ENCODE measurements at regions not wholly inside any gene's neighbourhood (a gene's known extent, or its start where the extent isn't known, plus 50 kb on each side); places are given as distances from the start of the nearest gene placed in this dataset.
A peak's percentile ranks its signal among the peaks of the same experiment; 100 is the strongest.

DNA sequence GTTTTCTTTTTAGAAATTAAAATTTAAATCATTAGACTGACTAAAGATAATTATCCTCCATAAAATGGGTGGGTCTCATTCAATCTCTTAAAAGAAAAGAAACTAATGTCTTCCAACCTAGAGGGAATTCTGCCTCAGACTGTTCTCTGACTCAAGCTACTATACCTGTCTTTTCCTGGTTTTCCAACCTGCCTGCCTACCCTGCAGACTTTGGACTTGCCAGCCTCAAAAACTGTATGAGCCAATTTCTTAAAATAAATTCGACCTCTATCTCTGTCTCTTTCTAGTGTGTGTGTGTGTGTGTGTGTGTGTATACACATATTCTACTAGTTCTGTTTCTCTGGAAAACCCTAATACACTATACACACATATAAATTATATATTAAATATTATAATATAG lies 847.3 kb downstream of the PCDH17 start:
- Histone ChIP-seq H3K4me1 (ENCODE audit: insufficient read depth, low read length) (no peaks in the 10 kb centered on the region), H3K79me2 (ENCODE audit: insufficient read depth, low read length) (no peaks in the 10 kb centered on the region), H3K4me3 (replicated peaks in 1 of 3; ENCODE audit: insufficient read depth in 1 of 3, low read depth in 2 of 3, low read length in 3 of 3) (no peak overlapping the region), H3K9me3 (ENCODE audit: low read length) (no peaks in the 10 kb centered on the region; the same call in 1 of the 2 replicates), H3K27ac (ENCODE audit: extremely low read length, insufficient read depth, low read length) (no peak overlapping the region), H3K4me2 (ENCODE audit: low read depth, low read length) (no peak overlapping the region), H3K27me3 (ENCODE audit: control insufficient read depth in 1 of 2, insufficient read depth in 2 of 2, low read length in 2 of 2) (0 out of 5 replicates have a peak, but pooled peaks cover 0 to 1% of the 10 kb centered on the region in 2 experiments), H2AFZ (ENCODE audit: low read length) (no peak overlapping the region), H3K9ac (ENCODE audit: insufficient read depth, low read depth, low read length) (no peak overlapping the region), H4K20me1 (ENCODE audit: insufficient read depth, low read length) (no peaks in the 10 kb centered on the region), H3K36me3 (replicated peaks in 1 of 2; ENCODE audit: control insufficient read depth in 1 of 2, insufficient read depth in 2 of 2, low read length in 2 of 2) (no peaks in the 10 kb centered on the region)
- 0% methylated on average over 1 of the region's 1 CpG for WGBS (ENCODE audit: low lambda C conversion rate)
- ATAC-seq (no peak), DNase-seq (ENCODE audit: low spot score) (no peak), FAIRE-seq (no peak)
- no TSS peak for BruUV-seq (replicated peaks)
- CTCF ChIA-PET (ENCODE audit: low intra/inter-chr PET ratio, low total read pairs), result no interaction called here
- in situ Hi-C loops (cut with HindIII; ENCODE audit: extremely low pct_ligation_motif_present, low pct_unique_long_range_greater_than_20kb) (no loop called here), intact Hi-C loops (cut with micrococcal nuclease; ENCODE audit: unreplicated experiment) (no loop called here)
- POLR2A ChIA-PET, result no interaction called here
- TF ChIP-seq, protein P1, sequence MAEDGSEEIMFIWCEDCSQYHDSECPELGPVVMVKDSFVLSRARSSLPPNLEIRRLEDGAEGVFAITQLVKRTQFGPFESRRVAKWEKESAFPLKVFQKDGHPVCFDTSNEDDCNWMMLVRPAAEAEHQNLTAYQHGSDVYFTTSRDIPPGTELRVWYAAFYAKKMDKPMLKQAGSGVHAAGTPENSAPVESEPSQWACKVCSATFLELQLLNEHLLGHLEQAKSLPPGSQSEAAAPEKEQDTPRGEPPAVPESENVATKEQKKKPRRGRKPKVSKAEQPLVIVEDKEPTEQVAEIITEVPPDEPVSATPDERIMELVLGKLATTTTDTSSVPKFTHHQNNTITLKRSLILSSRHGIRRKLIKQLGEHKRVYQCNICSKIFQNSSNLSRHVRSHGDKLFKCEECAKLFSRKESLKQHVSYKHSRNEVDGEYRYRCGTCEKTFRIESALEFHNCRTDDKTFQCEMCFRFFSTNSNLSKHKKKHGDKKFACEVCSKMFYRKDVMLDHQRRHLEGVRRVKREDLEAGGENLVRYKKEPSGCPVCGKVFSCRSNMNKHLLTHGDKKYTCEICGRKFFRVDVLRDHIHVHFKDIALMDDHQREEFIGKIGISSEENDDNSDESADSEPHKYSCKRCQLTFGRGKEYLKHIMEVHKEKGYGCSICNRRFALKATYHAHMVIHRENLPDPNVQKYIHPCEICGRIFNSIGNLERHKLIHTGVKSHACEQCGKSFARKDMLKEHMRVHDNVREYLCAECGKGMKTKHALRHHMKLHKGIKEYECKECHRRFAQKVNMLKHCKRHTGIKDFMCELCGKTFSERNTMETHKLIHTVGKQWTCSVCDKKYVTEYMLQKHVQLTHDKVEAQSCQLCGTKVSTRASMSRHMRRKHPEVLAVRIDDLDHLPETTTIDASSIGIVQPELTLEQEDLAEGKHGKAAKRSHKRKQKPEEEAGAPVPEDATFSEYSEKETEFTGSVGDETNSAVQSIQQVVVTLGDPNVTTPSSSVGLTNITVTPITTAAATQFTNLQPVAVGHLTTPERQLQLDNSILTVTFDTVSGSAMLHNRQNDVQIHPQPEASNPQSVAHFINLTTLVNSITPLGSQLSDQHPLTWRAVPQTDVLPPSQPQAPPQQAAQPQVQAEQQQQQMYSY (CRISPR knock-in tag; IDR thresholded peaks at IDR 0.05), result peak; percentile 60; the same call in 1 of the 2 replicates
- TF ChIP-seq ZNF354B (CRISPR knock-in tag; IDR thresholded peaks at IDR 0.05), result no peak

GRCh38 chr13:58480061-58480460 lies 848.5 kb downstream of the PCDH17 start:
- H3K4me2 ChIP-seq (ENCODE audit: low read depth, low read length), result no peak overlapping the region
- DNase-seq (ENCODE audit: low spot score), result no peak
- in situ Hi-C loops (cut with HindIII; ENCODE audit: extremely low pct_ligation_motif_present, low pct_unique_long_range_greater_than_20kb), result no loop called here
- WGBS (ENCODE audit: low lambda C conversion rate), result 0% methylated on average over 1 of the region's 1 CpG
- no peaks in the 10 kb centered on the region for H3K36me3 ChIP-seq (replicated peaks in 1 of 2; ENCODE audit: control insufficient read depth in 1 of 2, insufficient read depth in 2 of 2, low read length in 2 of 2)
- no peak for ATAC-seq
- ChIA-PET CTCF (ENCODE audit: low intra/inter-chr PET ratio, low total read pairs) (no interaction called here), POLR2A (no interaction called here)
- H3K9ac ChIP-seq (ENCODE audit: insufficient read depth, low read depth, low read length), result no peak overlapping the region
- 0 out of 5 replicates have a peak, but pooled peaks cover 0 to 1% of the 10 kb centered on the region in 2 experiments for H3K27me3 ChIP-seq (ENCODE audit: control insufficient read depth in 1 of 2, insufficient read depth in 2 of 2, low read length in 2 of 2)
- TF ChIP-seq ZNF430 (CRISPR knock-in tag; IDR thresholded peaks at IDR 0.05), result no peak
- no peak for TF ChIP-seq NCOA1 (CRISPR knock-in tag; IDR thresholded peaks at IDR 0.05)
- TF ChIP-seq ZNF160 (CRISPR knock-in tag; IDR thresholded peaks at IDR 0.05), result no peak
- TF ChIP-seq RBAK (CRISPR knock-in tag; IDR thresholded peaks at IDR 0.05), result no peak
- no peak for TF ChIP-seq HNRNPLL (IDR thresholded peaks at IDR 0.05; ENCODE audit: low read depth, low read length, poor library complexity, severe bottlenecking)
- no peak for TF ChIP-seq ZFAT (CRISPR knock-in tag; conservative IDR thresholded peaks at IDR 0.05)
- no peak for TF ChIP-seq MZF1 (CRISPR knock-in tag; IDR thresholded peaks at IDR 0.05; ENCODE audit: borderline replicate concordance)
- TF ChIP-seq HINFP (CRISPR knock-in tag; IDR thresholded peaks at IDR 0.05; ENCODE audit: low read depth), result no peak
- TF ChIP-seq ZNF30 (CRISPR knock-in tag; IDR thresholded peaks at IDR 0.05), result no peak
- TF ChIP-seq NFYC (CRISPR knock-in tag; IDR thresholded peaks at IDR 0.05), result no peak
- no peak for TF ChIP-seq TP53 (CRISPR knock-in tag; conservative IDR thresholded peaks at IDR 0.05)
- TF ChIP-seq PLRG1 (conservative IDR thresholded peaks at IDR 0.05), result no peak
- no peak for TF ChIP-seq IRX3 (CRISPR knock-in tag; IDR thresholded peaks at IDR 0.05; ENCODE audit: borderline replicate concordance, low read depth)
- H3K4me3 ChIP-seq (replicated peaks in 1 of 3; ENCODE audit: insufficient read depth in 1 of 3, low read depth in 2 of 3, low read length in 3 of 3), result no peak overlapping the region
- no peak for FAIRE-seq
- H3K4me1 ChIP-seq (ENCODE audit: insufficient read depth, low read length), result no peaks in the 10 kb centered on the region
- H2AFZ ChIP-seq (ENCODE audit: low read length), result no peak overlapping the region
- no peaks in the 10 kb centered on the region; the same call in 1 of the 2 replicates for H3K9me3 ChIP-seq (ENCODE audit: low read length)
- H3K79me2 ChIP-seq (ENCODE audit: insufficient read depth, low read length), result no peaks in the 10 kb centered on the region
- no TSS peak for BruUV-seq (replicated peaks)
- H3K27ac ChIP-seq (ENCODE audit: extremely low read length, insufficient read depth, low read length), result no peak overlapping the region
- no peaks in the 10 kb centered on the region for H4K20me1 ChIP-seq (ENCODE audit: insufficient read depth, low read length)
- intact Hi-C loops (cut with micrococcal nuclease; ENCODE audit: unreplicated experiment), result no loop called here

All from HepG2 (cell line).